Glutamatergic neuron (in vitro differentiated cells): ENCODE measurements at regions not wholly inside any gene's neighbourhood (a gene's known extent, or its start where the extent isn't known, plus 50 kb on each side); places are given as distances from the start of the nearest gene placed in this dataset.

Source experiments
- DNase-seq: peaks from one replicate; pipeline ENCODE4 v3.0.0; 2022
- H3K27ac Mint-ChIP-seq: one replicate; pipeline ENCODE4 v1.8.0; 2020; ENCODE audit warnings: mild to moderate bottlenecking, mixed read lengths, inconsistent platforms; ENCODE audit not compliant: unreplicated experiment
- H3K27me3 Mint-ChIP-seq: one replicate; pipeline ENCODE4 v1.8.0; 2020; ENCODE audit warnings: mild to moderate bottlenecking, moderate library complexity, mixed read lengths, inconsistent platforms; ENCODE audit not compliant: unreplicated experiment
- H3K36me3 Mint-ChIP-seq: one replicate; pipeline ENCODE4 v1.8.0; 2020; ENCODE audit warnings: mild to moderate bottlenecking, mixed read lengths, inconsistent platforms; ENCODE audit not compliant: unreplicated experiment
- H3K4me1 Mint-ChIP-seq: one replicate; pipeline ENCODE4 v1.8.0; 2020; ENCODE audit warnings: mild to moderate bottlenecking, low read depth, mixed read lengths, inconsistent platforms; ENCODE audit not compliant: unreplicated experiment
- H3K4me3 Mint-ChIP-seq: one replicate; pipeline ENCODE4 v1.8.0; 2020; ENCODE audit warnings: mild to moderate bottlenecking, mixed read lengths, inconsistent platforms; ENCODE audit not compliant: unreplicated experiment
- H3K9me3 Mint-ChIP-seq: one replicate; pipeline ENCODE4 v1.8.0; 2020; ENCODE audit warnings: mild to moderate bottlenecking, moderate library complexity, mixed read lengths, inconsistent platforms; ENCODE audit not compliant: unreplicated experiment
- CTCF ChIP-seq: fragments of 200-600 bp; sonication (generic); IDR thresholded peaks from one replicate; pipeline ENCODE4 v1.5.0; 2021; ENCODE audit not compliant: partially characterized antibody, unreplicated experiment

- Mint-ChIP-seq H3K36me3 (no peaks in the 10 kb centered on the region), H3K4me1 (peaks cover 3% of the 10 kb centered on the region), H3K9me3 (no peaks in the 10 kb centered on the region), H3K4me3 (no peak overlapping the region), H3K27ac (no peak overlapping the region), H3K27me3 (peaks cover 3% of the 10 kb centered on the region)
- TF ChIP-seq CTCF = no peak
- no peak for DNase-seq
These were observed 519.2 kb upstream of the ZP4 start for GRCh38 chr1:238409932-238410331.

DNA sequence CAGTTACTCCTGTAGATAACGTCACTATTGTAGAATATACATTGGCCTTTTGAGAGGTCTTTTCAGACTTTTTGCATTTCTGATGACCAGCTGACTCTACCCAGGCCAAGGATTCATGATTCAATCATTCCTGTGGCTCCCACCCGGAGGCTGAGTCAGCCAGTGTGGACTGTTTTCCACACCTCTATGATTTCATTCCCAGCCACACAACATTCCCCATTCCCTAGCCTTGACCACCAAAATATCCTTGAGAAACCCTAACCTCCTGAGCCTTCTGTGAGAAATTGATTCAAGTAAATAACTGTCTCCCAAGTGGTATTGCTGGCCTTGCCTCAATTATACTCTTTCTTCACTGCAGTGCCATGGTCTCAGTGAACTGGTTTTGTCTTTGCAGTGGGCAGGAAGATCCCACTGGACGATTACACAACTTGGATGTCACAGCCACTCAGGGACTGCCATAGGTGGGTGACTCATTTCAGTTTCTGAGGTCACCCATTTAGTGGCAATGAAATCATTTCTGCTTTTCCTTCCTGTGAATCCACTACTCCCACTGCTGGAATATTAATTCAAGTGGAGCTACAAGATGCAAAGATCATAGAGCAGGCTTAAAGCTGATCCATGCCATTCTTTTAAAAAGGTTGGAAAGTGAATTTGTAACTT is 518.6 kb upstream of the ZP4 start:
- Mint-ChIP-seq H3K36me3 (no peaks in the 10 kb centered on the region), H3K4me1 (peaks cover 3% of the 10 kb centered on the region), H3K4me3 (no peak overlapping the region), H3K9me3 (no peaks in the 10 kb centered on the region), H3K27me3 (peaks cover 3% of the 10 kb centered on the region), H3K27ac (no peak overlapping the region)
- no peak for TF ChIP-seq CTCF
- DNase-seq = no peak

- no peak overlapping the region for H3K27ac Mint-ChIP-seq
- peaks cover 2% of the 10 kb centered on the region for H3K27me3 Mint-ChIP-seq
- no peaks in the 10 kb centered on the region for H3K9me3 Mint-ChIP-seq
- TF ChIP-seq CTCF = no peak
- DNase-seq = no peak
- H3K36me3 Mint-ChIP-seq = no peaks in the 10 kb centered on the region
- H3K4me1 Mint-ChIP-seq = peaks cover 3% of the 10 kb centered on the region
- no peak overlapping the region for H3K4me3 Mint-ChIP-seq
These were observed 518.0 kb upstream of the ZP4 start for GRCh38 chr1:238408737-238409136.

- no peak for DNase-seq
- H3K4me1 Mint-ChIP-seq = peaks cover 3% of the 10 kb centered on the region
- H3K4me3 Mint-ChIP-seq = no peak overlapping the region
- peaks cover 2% of the 10 kb centered on the region for H3K9me3 Mint-ChIP-seq
- H3K27ac Mint-ChIP-seq = no peak overlapping the region
- TF ChIP-seq CTCF = no peak
- peaks cover 2% of the 10 kb centered on the region for H3K27me3 Mint-ChIP-seq
- no peaks in the 10 kb centered on the region for H3K36me3 Mint-ChIP-seq
These were observed 515.6 kb upstream of the ZP4 start for GRCh38 chr1:238406098-238406860.

- no peak for TF ChIP-seq CTCF
- Mint-ChIP-seq H3K27ac (no peak overlapping the region), H3K27me3 (peaks cover 2% of the 10 kb centered on the region), H3K4me1 (peaks cover 3% of the 10 kb centered on the region), H3K36me3 (no peaks in the 10 kb centered on the region), H3K9me3 (peaks cover 2% of the 10 kb centered on the region), H3K4me3 (no peak overlapping the region)
- DNase-seq = no peak
These were observed 514.2 kb upstream of the ZP4 start for GRCh38 chr1:238404921-238405320.
